GM20000 (cell line): ENCODE measurements at regions not wholly inside any gene's neighbourhood (a gene's known extent, or its start where the extent isn't known, plus 50 kb on each side); places are given as distances from the start of the nearest gene placed in this dataset.

Experiments used
- DNase-seq: peaks from one replicate; pipeline ENCODE4 v3.0.0; 2012; ENCODE audit warnings: low spot score
- TF ChIP-seq, protein P1 (sequence below): IDR thresholded peaks from 2 replicates; pipeline ENCODE4 v1.5.1; 2012; ENCODE audit warnings: mild to moderate bottlenecking, control low read depth; ENCODE audit errors: extremely low read depth, missing control alignments

DNA sequence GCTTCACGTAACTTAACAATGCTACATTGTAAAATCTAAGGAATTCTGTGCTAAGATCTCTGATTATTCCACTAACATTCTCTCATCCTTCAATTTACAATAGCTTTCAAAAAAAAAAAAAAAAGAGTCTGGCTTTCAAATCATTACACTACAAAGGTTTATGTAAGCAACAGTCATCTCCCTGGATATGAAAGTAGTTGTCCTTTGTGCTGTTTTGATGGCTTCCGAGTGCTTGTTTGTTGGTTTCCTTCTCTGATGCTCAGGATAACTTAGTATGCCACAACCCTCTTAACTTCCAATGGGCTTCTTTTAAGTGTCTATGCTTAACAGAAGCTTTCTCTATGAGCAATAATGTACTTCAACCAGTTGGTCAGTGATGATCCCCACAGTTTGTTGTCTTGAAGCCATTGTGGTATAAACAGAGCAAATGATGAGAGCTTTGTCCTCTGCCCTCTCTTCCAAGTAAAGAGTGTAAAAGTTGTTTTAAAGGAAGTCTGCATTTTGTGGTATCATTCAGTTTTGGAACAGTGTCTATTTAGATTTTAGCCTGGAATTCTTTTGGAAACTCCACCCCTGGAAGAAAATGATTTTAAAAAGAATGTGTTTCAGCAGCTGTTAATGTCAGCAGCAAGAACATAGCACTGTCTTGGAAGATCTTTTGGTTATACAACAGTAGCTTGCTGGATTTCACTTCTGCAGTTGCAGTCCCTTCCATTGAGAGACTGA, 396.1 kb upstream of the RGS6 start:
- TF ChIP-seq, protein P1, sequence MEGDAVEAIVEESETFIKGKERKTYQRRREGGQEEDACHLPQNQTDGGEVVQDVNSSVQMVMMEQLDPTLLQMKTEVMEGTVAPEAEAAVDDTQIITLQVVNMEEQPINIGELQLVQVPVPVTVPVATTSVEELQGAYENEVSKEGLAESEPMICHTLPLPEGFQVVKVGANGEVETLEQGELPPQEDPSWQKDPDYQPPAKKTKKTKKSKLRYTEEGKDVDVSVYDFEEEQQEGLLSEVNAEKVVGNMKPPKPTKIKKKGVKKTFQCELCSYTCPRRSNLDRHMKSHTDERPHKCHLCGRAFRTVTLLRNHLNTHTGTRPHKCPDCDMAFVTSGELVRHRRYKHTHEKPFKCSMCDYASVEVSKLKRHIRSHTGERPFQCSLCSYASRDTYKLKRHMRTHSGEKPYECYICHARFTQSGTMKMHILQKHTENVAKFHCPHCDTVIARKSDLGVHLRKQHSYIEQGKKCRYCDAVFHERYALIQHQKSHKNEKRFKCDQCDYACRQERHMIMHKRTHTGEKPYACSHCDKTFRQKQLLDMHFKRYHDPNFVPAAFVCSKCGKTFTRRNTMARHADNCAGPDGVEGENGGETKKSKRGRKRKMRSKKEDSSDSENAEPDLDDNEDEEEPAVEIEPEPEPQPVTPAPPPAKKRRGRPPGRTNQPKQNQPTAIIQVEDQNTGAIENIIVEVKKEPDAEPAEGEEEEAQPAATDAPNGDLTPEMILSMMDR, result no peak
- no peak for DNase-seq

DNA sequence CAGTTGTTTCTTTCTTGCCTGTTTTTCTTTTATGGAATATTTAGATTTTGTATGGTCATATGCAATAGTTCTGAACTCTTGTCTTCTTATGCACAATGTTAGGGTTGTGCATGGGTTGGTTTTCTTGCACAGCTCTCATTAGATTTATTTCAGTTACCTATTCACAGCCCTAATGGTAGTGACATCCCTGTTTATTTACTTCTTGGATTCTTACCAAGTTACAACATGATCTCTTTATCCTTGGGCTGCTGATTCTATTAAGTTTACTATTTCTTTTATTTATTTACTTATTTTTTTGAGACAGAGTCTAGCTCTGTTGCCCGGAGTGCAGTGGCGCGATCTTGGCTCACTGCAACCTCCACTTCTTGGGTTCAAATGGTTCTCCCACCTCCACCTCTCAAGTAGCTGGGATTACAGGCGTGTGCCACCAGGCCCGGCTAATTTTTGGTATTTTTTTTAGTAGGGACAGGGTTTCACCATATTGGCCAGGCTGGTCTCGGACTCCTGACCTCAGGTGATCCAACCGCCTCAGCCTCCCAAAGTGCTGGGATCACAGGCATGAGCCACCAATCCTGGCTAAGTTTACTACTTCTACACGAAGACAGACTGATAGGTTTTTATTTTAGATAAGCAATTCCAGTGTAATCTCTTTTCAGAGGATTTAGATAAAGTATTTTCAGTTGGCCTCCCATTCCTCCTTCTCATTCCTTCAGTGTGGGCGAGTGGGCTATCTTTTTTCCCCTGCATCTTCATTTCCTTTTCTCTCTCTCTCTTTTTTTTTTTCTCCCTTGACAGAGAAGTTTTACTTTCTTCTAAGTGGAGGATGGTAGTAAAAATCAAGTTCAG, 395.1 kb upstream of the RGS6 start:
- DNase-seq, result no peak

DNA sequence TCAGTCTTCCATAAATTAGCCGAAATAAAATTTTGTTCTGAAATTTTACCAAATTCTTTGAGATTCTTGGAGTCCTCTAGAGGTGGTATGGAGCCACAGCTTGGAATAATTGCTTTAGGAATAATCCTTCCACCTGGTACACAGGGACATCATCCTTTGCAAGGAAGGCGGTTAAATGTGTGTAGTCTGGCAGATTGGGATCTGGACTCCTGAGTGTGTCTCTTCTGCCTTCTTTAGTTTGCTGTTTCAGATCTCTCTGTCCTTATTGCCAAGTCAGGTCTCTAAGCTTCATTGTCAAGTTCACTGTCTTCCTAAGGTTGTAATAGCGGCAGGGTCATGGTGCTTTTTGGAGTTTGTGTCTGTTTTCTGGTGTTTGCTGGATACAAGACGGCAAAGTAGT, 393.9 kb upstream of the RGS6 start:
- TF ChIP-seq, protein P1, result no peak
- DNase-seq, result no peak

More for the DNA sequence above, 395.1 kb upstream of the RGS6 start:
- TF ChIP-seq, protein P1, result no peak

DNA sequence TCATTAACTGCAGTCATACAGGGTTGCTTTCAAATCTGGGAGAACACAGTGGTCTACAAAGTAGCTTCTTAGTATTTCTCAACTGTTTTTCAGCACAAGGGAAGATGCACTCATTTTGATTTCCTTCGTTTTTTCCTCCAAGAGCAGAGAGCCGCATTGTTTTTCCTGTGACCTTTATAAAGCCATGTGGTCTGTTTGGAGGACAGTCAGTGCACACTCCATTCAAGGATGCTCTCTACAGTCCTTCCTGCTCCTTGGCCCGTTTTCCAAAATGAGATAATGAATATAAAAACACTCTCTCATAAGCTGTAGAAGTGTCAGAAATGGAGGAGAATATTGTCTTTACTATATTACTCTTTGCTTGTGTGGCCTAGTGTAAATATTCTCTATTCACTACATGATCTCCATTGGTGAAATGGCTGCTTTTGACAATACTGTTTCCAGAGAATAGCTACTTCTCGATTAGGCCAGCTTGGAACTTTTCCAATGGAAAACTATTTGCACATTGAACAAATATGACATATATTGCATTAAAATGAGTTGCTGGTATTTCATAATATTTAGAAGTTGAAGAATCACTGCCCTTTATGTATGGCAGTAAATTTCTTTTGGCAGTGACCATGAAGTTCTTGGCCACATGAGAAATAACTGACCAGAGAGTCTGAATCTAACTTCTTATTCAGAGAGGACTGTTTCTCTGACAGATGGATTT, 393.1 kb upstream of the RGS6 start:
- DNase-seq, result no peak
- TF ChIP-seq, protein P1, result no peak

DNA sequence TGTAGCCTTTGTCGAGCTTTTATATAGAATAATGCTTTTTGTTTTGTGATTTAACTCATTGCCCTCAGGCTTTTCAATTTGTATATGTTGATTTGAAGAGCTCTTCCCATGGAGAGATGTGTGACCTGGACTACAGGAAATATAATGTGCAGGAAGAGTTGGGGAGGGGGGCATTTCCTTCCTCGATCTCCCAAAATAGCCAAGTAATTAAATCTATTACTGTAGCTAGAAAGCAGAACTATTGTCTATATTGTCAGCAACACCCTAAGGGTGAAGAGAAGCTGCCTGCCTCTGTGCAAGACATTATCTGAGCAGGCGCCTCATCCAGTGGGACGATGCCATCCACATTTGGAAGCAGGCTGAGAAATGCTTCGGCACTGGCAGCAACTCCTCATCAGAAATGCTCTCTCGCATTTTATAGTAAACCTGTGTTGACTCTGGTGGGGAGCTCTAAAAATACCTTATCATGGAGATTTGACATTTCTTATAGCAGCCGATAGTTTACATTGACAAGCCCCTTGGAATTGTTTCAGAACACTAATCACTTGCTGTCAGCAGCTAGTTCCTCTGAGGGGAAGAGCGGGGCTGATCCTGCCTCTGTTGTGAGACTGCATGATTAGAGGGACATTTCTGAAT, 392.5 kb upstream of the RGS6 start:
- TF ChIP-seq, protein P1, result no peak
- no peak for DNase-seq

DNA sequence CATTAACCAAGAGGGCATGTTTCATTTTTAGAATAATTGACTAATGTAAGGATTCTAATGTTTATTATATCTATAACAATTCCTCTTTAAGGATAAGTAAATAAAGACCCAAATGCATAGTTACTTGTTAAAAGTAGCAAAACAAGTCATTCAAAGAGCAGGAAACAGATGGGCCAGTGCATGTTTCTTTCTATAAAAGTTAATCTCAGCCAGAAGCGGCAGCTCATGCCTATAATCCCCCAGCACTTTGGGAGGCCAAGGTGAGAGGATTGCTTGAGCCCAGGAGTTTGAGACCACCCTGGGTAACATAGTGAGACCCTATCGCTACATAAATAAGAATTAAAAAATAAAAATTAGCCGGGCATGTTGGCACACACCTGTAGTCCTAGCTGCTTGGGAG, 391.0 kb upstream of the RGS6 start:
- DNase-seq, result no peak
- TF ChIP-seq, protein P1, result no peak
